Natural killer cell treated with Interleukin-12 subunit alpha and Interleukin-12 subunit beta and Interleukin-15 and Interleukin-18, amount 100 ng/mL, for 72 hours (primary cell): ENCODE measurements at regions not wholly inside any gene's neighbourhood (a gene's known extent, or its start where the extent isn't known, plus 50 kb on each side); places are given as distances from the start of the nearest gene placed in this dataset.

Experiments used
- ATAC-seq, 2 donors: fragments of 150-1000 bp; cut with Tn5 transposase in 1 of 2; sonication (Bioruptor Pico), chemical (Tn5 transposase) in 1 of 2; 2 replicates each; pipeline ENCODE4 v1.10.0; 2021
- DNase-seq: peaks from one replicate; pipeline ENCODE4 v3.0.0; 2022; ENCODE audit warnings: low spot score
- H3K27ac Mint-ChIP-seq, 2 donors: 1 replicate in 1 of 2; 2 replicates in 1 of 2; pipeline ENCODE4 v1.8.0; 2022; ENCODE audit warnings: mixed read lengths in 2 of 2, mild to moderate bottlenecking in 1 of 2, moderate library complexity in 1 of 2
- H3K27me3 Mint-ChIP-seq, 2 donors: 1 replicate in 1 of 2; 2 replicates in 1 of 2; pipeline ENCODE4 v1.8.0; 2022; ENCODE audit warnings: mixed read lengths in 2 of 2
- H3K36me3 Mint-ChIP-seq: one replicate; pipeline ENCODE4 v1.8.0; 2022; ENCODE audit warnings: mixed read lengths
- H3K4me1 Mint-ChIP-seq, 2 donors: 1 replicate in 1 of 2; 2 replicates in 1 of 2; pipeline ENCODE4 v1.8.0; 2022; ENCODE audit warnings: low read depth in 2 of 2, mixed read lengths in 2 of 2, mild to moderate bottlenecking in 1 of 2
- H3K4me3 Mint-ChIP-seq: one replicate; pipeline ENCODE4 v1.8.0; 2022; ENCODE audit warnings: mixed read lengths
- H3K9me3 Mint-ChIP-seq: 2 replicates; pipeline ENCODE4 v1.8.0; 2022; ENCODE audit warnings: mixed read lengths

DNA sequence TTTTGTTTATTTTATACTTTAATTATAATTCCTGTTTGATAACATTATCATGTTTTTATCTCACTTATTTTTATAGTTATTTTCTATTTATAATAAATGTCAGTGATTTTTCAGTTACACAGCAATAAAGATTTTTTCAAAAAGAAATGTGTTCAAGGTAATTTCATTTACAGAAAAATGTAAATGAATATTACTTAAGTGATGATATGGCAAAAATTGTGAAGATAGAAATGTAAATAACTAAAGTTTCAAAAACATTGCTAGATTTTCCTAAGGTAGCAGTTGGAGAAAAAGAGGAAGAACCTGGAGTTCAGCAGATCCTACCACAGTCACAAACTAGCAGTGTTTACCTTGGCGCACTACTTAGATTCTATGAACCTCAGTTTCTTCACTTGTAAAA, 202.6 kb downstream of the RFPL4B start:
- H3K36me3 Mint-ChIP-seq, result peaks cover 5% of the 10 kb centered on the region

DNA sequence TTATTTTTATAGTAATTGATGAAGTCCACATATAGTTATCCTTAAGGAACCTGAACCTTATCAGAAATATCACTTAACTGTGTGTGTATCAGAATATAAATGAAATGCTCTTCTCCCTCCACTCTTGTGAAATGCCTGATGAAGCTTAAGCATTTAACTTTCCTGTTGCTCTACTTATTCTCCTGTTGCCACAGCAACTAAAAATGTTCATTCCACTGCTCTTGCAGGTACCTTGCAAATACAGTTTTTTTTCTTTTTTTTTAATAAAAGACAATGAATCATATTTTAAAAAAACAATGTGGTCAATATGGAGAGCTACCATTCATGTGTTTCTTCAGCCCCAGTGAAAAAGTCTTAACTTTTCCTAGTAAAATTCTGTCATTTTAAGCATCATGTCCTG, 210.3 kb downstream of the RFPL4B start:
- no peak for DNase-seq
- Mint-ChIP-seq H3K36me3 (peaks cover 2% of the 10 kb centered on the region), H3K9me3 (peaks cover 4% of the 10 kb centered on the region), H3K27me3 (no peaks in the 10 kb centered on the region), H3K4me1 (no peaks in the 10 kb centered on the region), H3K27ac (no peak overlapping the region), H3K4me3 (no peak overlapping the region)
- no peak for ATAC-seq

More for the DNA sequence above, 202.6 kb downstream of the RFPL4B start:
- Mint-ChIP-seq H3K4me3 (no peak overlapping the region), H3K27me3 (no peaks in the 10 kb centered on the region), H3K27ac (no peak overlapping the region), H3K9me3 (peaks cover 12% of the 10 kb centered on the region), H3K4me1 (no peaks in the 10 kb centered on the region)
- DNase-seq (no peak), ATAC-seq (no peak)

DNA sequence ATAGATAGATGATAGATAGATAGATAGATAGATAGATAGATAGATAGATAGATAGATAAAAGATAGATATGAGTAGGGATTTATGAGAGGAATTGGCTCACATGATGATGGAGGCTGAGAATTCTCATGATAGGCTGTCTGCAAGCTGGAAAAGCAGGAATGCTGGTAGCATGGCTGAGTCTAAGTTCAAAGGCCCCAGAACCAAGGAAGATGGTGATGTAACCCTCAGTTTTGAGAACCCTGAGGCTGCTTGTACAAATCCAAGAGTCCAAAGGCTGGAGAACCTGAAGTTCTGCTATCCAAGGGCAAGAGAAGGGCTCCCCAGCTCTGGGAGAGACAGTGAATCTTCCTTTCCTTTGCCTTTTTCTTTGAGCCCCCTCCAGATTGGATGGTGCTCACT, 210.8 kb downstream of the RFPL4B start:
- Mint-ChIP-seq H3K9me3 (peaks cover 4% of the 10 kb centered on the region), H3K4me1 (no peaks in the 10 kb centered on the region), H3K4me3 (no peak overlapping the region), H3K36me3 (no peaks in the 10 kb centered on the region), H3K27ac (no peak overlapping the region), H3K27me3 (no peaks in the 10 kb centered on the region)
- ATAC-seq (no peak), DNase-seq (no peak)

DNA sequence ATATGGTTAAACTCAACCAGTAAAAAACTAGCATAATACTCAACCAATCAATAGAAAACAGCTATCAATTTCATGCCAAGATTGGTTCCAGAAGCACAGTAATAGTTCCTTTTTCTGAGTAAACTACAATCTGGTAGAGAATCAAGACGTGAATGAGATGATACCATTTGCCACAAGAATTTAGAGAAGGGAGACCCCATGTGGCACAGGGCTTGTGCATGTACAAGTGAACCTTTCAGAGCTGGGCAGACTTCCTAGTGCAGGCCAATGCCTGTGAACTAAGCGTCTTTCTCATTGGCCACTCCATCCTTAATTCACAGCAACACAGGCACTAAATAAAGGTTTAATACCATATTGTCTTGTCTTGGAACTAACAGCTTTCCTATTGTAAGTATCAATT, 213.5 kb downstream of the RFPL4B start:
- peaks cover 11% of the 10 kb centered on the region for H3K9me3 Mint-ChIP-seq
- DNase-seq, result no peak
- H3K27me3 Mint-ChIP-seq, result no peaks in the 10 kb centered on the region
- H3K27ac Mint-ChIP-seq, result no peak overlapping the region
- H3K4me3 Mint-ChIP-seq, result no peak overlapping the region
- ATAC-seq, result no peak
- H3K36me3 Mint-ChIP-seq, result no peaks in the 10 kb centered on the region
- H3K4me1 Mint-ChIP-seq, result no peaks in the 10 kb centered on the region

DNA sequence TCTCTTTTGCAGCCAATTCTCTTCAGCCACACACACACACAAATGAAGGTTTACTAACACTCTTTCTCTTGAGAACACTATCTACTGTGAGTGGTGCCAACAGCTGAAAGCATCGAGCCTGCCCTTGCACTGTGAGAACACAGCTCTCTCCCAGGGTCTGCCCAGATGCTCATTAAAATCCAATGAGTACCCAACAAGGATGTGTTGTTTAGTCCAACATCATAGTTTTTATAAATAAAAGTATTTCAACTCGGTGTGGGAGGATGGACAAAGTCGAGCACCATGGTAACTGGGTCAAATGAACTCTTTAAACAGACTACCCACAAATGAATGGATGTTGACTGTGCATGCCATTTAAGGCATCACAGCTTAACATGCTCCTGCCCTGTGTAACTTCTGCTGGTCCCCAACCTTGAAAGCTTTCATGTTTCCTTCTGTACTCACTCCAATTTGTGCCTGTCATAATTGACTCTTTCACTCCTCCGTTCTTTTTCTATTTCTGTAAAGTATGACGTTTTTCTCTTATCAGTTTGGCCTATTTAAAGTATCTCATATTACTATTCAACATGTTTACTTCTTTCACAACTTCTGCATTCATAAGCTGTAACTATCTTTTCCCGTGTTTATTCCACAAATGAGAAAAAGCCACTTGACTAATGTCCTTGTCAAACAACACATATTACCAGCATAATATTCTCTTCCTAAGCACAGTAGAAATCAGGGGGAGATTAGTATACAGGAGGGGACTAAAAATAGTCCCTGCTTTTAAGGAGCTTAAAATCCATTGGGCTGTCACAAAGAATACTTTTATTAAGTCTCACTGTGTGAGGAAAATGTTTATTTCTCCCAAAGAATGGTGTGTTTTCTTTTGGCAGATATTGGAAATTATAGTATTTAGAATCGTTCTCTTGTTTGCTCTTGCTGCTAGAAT, 215.4 kb downstream of the RFPL4B start:
- Mint-ChIP-seq H3K4me3 (no peak overlapping the region), H3K36me3 (no peaks in the 10 kb centered on the region), H3K27me3 (no peaks in the 10 kb centered on the region), H3K27ac (no peak overlapping the region), H3K4me1 (no peaks in the 10 kb centered on the region), H3K9me3 (peaks cover 11% of the 10 kb centered on the region)
- ATAC-seq, result no peak
- no peak for DNase-seq

DNA sequence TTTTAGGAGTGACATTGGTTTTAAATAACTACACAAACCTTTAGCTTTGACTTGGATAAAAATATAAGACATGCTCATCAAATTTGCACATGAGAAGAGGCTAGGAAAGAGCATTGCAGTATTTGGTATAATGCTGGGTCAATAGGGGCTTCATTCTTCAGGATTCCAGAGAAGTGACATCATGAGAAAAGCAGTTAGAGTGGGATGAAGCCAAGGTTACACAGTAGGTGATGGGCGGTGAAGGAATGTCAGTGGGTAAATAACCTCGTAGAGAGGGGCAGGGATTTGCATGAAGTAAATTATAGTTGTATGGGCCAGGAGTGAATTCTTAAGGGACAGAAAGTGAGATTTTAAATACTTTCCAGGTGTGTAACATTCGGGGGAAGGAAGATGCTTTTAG, 216.2 kb downstream of the RFPL4B start:
- H3K27ac Mint-ChIP-seq, result no peak overlapping the region
- DNase-seq (no peak), ATAC-seq (no peak)
- no peaks in the 10 kb centered on the region for H3K36me3 Mint-ChIP-seq
- H3K9me3 Mint-ChIP-seq, result peaks cover 11% of the 10 kb centered on the region
- no peak overlapping the region for H3K4me3 Mint-ChIP-seq
- no peaks in the 10 kb centered on the region for H3K27me3 Mint-ChIP-seq
- H3K4me1 Mint-ChIP-seq, result no peaks in the 10 kb centered on the region

DNA sequence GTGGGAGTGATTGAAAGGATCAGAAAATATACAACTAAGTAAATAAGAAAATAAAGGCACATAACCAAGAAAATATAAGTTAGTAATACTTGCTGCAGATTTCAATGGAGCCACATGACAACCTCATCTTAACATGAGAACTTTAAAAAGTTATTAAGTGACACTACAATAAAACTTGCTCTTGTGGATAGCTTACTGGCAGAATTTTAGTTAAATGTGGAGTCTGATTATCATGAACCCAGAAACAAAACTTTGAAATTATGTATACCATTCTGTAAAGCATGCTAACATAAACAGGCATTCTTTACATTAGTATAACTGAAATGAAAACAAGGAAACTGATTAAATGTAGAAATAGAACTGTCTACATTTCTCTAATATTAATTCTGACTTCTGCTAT, 220.9 kb downstream of the RFPL4B start:
- Mint-ChIP-seq H3K36me3 (no peaks in the 10 kb centered on the region), H3K27ac (no peak overlapping the region), H3K4me3 (no peak overlapping the region), H3K4me1 (no peaks in the 10 kb centered on the region), H3K9me3 (peaks cover 11% of the 10 kb centered on the region), H3K27me3 (no peaks in the 10 kb centered on the region)
- ATAC-seq, result no peak
- no peak for DNase-seq

DNA sequence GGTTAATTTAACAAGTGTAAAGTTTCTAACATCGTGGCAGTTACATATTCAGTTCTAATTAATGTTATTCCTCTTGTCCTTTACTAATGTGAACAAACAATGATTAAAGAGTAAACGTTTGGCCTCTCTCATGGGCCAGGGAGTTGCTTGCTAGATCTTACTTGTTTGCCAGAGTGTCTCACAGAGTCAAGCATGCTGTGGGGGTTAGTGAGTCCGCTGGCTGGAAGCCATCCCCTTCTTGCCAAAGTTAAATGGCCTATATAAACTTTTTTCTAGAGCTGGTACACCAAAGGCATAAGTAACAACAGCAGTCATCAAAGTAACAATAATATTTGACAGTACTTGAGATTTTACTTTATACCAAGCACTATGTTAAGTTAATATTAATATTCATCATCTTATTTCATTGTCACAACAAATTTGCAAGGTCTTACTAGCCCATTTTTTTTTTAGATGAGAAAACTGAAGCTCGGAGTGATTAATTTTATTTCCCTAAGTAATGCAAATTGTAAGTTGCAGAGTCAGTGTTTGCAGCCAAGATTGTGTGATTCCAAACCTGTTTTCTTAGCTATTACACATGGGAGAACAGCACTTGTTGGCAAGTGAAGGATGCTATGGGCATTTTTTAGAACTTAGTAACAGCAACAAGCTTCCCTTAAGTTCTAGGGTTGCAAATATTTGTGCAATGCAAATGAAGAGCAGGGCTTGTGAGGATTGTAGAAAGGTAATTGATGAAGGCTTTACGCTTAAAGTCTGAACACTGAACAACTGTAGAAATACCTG, 224.5 kb downstream of the RFPL4B start:
- no peak overlapping the region for H3K4me3 Mint-ChIP-seq
- H3K9me3 Mint-ChIP-seq, result no peaks in the 10 kb centered on the region
- H3K36me3 Mint-ChIP-seq, result no peaks in the 10 kb centered on the region
- H3K27me3 Mint-ChIP-seq, result no peaks in the 10 kb centered on the region
- no peaks in the 10 kb centered on the region for H3K4me1 Mint-ChIP-seq
- no peak overlapping the region for H3K27ac Mint-ChIP-seq
- no peak for DNase-seq
- no peak for ATAC-seq

DNA sequence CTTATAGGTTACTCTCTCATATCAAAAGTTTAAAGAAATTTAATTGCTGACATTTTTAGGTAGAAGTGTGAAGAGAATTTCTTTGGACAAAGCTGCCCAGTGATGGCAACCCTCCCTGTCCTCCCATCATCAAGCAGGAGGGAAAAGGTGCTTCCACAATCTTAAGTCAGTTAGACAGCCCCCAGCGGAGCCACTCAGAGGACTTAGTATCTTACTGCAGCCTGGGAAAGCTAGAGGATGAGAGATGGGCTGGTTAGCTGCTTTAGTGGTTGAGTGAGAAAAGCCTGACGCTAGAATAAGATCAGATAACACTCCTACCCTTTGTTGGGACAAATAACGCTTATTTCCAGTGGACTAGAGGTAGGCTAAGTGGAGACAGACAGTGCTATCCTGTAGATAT, 227.1 kb downstream of the RFPL4B start:
- Mint-ChIP-seq H3K9me3 (no peaks in the 10 kb centered on the region), H3K4me3 (no peak overlapping the region), H3K27ac (no peak overlapping the region), H3K36me3 (no peaks in the 10 kb centered on the region), H3K4me1 (no peaks in the 10 kb centered on the region), H3K27me3 (no peaks in the 10 kb centered on the region)
- ATAC-seq (no peak), DNase-seq (no peak)

DNA sequence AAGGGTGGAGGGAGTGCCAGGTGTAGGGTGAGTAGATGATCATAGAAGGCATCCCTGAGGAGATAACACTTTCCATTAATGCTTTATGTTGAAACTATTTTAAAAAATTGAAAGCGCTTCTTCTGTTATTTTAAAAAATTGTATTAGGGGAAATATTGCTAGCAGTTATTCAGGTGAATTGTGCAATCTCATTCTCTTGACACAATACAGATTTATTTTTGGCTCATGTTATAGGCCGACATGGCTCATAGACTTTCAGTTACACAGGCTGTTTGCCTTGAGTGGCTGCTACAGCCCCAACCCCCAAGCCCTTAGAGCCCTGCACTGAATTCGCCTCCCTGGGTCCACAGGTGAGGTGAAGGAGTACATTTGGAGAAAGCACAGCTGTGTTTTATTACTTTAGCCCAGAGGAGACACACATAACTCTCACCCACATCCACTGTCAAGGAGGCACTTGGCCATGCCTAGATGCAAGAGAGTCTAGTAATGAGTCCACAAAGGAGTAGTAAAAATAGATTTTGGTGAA, 228.2 kb downstream of the RFPL4B start:
- Mint-ChIP-seq H3K36me3 (no peaks in the 10 kb centered on the region), H3K9me3 (no peaks in the 10 kb centered on the region), H3K4me1 (no peaks in the 10 kb centered on the region), H3K27me3 (no peaks in the 10 kb centered on the region), H3K27ac (no peak overlapping the region), H3K4me3 (no peak overlapping the region)
- DNase-seq (no peak), ATAC-seq (no peak)

DNA sequence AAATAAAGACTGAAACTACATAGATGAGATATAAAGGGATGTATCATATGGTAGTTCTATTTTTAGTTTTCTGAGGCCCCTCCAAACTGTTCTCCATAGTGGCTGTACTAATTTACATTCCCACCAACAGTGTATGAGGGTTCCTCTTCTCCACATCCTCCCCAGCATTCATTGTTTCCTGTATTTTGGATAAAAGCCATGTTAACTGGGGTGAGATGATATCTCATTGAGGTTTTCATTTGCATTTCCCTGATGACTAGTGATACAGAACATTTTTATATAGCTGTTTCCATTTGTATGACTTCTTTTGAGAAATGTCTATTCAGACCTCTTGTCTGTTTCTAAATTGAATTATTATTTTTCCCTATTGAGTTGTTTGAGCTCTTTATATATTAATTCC, 229.3 kb downstream of the RFPL4B start:
- Mint-ChIP-seq H3K36me3 (no peaks in the 10 kb centered on the region), H3K9me3 (no peaks in the 10 kb centered on the region), H3K4me3 (no peak overlapping the region), H3K27me3 (no peaks in the 10 kb centered on the region), H3K27ac (no peak overlapping the region), H3K4me1 (no peaks in the 10 kb centered on the region)
- DNase-seq (no peak), ATAC-seq (no peak)

DNA sequence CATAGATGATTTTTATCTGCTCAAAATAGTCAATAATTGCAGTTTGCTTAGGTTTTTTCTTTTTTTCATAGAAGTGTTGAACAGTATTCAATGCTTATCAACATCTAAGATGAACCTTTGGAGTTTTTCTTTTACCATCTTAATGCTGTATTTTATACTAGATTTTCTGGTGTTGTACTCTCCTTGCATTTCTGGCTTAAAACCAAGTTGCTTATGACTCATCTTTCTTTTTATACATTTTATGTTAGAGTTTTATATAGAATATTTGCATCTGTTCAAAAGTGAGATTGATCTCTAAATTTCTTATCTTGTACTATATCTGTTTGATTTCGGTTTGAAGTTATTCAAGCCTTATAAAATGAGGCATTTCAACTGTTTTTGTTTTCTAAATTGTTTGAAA, 232.5 kb downstream of the RFPL4B start:
- no peak for ATAC-seq
- Mint-ChIP-seq H3K4me3 (no peak overlapping the region), H3K27me3 (no peaks in the 10 kb centered on the region), H3K36me3 (no peaks in the 10 kb centered on the region), H3K9me3 (no peaks in the 10 kb centered on the region), H3K27ac (no peak overlapping the region), H3K4me1 (no peaks in the 10 kb centered on the region)
- no peak for DNase-seq

DNA sequence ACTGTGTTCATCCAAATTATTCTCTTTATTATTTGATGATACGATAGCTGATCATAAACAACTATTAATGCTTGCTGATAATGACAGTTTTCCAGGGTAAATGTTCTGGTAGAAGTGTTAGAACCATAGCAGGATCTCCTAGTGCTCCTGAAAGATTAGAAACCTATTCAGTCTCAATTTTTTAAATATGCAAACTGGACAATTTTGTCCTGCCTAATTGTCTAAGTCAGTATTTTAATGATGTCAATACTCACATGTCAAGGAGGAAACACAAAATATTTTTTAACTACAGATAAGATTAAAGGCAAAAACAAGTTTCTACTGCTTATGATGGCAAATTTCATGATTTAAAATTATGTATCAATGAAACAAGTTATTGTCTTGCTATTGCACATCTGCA, 233.9 kb downstream of the RFPL4B start:
- Mint-ChIP-seq H3K4me3 (no peak overlapping the region), H3K27ac (no peak overlapping the region), H3K36me3 (no peaks in the 10 kb centered on the region), H3K9me3 (peaks cover 2% of the 10 kb centered on the region), H3K4me1 (no peaks in the 10 kb centered on the region), H3K27me3 (no peaks in the 10 kb centered on the region)
- ATAC-seq (no peak), DNase-seq (no peak)

DNA sequence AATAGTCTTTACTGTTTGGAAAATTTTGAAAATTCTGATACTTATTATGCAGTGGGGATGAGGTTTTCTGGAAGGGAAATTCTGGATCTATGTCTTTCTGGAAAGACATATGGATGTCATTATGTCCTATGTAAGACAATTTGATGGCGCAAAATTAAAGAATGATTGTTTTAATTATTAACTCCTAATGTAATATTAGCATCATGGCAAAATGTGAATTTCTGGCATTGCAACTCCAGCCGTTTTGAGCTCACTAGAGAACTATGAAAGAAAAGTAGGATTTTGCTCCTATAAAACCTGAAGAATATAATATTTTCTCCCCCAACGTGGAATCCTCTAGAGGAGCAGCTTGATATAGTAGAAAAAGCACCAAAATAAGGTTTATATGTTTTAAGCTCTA, 243.2 kb downstream of the RFPL4B start:
- Mint-ChIP-seq H3K36me3 (peaks cover 6% of the 10 kb centered on the region), H3K4me1 (no peaks in the 10 kb centered on the region), H3K9me3 (peaks cover 5% of the 10 kb centered on the region), H3K27ac (no peak overlapping the region), H3K4me3 (no peak overlapping the region), H3K27me3 (no peaks in the 10 kb centered on the region)
- no peak for DNase-seq
- no peak for ATAC-seq
